Breast epithelium (tissue), 3 donors: ENCODE measurements at regions not wholly inside any gene's neighbourhood (a gene's known extent, or its start where the extent isn't known, plus 50 kb on each side); places are given as distances from the start of the nearest gene placed in this dataset.

Experiments used
- POLR2A ChIP-seq: fragments of 450-650 bp; IDR thresholded peaks from one replicate; pipeline ENCODE4 v1.6.1; 2016; ENCODE audit warnings: antibody characterized with exemption, mild to moderate bottlenecking, moderate library complexity
- POLR2AphosphoS5 ChIP-seq, 3 donors: sonication (generic); formaldehyde crosslinking; IDR thresholded peaks; one replicate each; pipeline ENCODE4 v1.6.1; 2017; ENCODE audit warnings: antibody characterized with exemption in 3 of 3
- TF ChIP-seq, protein P1 (sequence below), 3 donors: fragments of 450-650 bp; IDR thresholded peaks; one replicate each; pipeline ENCODE4 v1.5.1; 2016 to 2017; ENCODE audit warnings: antibody characterized with exemption in 3 of 3, mild to moderate bottlenecking in 3 of 3, moderate library complexity in 3 of 3

DNA sequence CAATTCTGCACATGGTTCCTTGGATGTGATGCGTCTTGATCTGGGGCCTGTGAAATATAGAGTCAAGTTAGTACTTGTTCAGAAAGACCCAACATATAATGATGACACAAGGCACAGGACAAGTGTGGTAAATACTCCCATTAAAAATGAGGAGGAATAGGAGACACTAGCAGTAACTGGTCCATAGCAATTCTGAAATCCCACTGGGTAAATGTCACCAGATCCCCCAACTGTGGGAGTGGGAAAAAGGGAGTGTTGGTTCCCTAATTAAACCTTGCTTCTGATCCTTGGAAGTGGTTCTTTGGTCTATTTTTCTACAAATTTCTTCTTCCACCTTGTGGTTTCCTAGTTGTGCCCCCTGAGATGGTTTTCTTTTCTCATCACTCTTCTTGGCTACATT, 62.5 kb upstream of the NRP1 start:
- TF ChIP-seq POLR2A (no peak), POLR2AphosphoS5 (IDR thresholded peaks at IDR 0.05) (no peak)
- TF ChIP-seq, protein P1, sequence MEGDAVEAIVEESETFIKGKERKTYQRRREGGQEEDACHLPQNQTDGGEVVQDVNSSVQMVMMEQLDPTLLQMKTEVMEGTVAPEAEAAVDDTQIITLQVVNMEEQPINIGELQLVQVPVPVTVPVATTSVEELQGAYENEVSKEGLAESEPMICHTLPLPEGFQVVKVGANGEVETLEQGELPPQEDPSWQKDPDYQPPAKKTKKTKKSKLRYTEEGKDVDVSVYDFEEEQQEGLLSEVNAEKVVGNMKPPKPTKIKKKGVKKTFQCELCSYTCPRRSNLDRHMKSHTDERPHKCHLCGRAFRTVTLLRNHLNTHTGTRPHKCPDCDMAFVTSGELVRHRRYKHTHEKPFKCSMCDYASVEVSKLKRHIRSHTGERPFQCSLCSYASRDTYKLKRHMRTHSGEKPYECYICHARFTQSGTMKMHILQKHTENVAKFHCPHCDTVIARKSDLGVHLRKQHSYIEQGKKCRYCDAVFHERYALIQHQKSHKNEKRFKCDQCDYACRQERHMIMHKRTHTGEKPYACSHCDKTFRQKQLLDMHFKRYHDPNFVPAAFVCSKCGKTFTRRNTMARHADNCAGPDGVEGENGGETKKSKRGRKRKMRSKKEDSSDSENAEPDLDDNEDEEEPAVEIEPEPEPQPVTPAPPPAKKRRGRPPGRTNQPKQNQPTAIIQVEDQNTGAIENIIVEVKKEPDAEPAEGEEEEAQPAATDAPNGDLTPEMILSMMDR (IDR thresholded peaks at IDR 0.05) = no peak
